ENCODE measurements at regions not wholly inside any gene's neighbourhood (a gene's known extent, or its start where the extent isn't known, plus 50 kb on each side); places are given as distances from the start of the nearest gene placed in this dataset.

GRCh38 chr21:27495836-27496235 is 528.9 kb upstream of the ADAMTS5 start:
- no peak for TF ChIP-seq EZH2 (IDR thresholded peaks at IDR 0.05; ENCODE audit: insufficient read depth, poor library complexity, severe bottlenecking)
- no peak for TF ChIP-seq EZH2phosphoT487 (IDR thresholded peaks at IDR 0.05; ENCODE audit: insufficient read depth, low read depth)

Measured in GM23248 (cell line).